ENCODE measurements at regions not wholly inside any gene's neighbourhood (a gene's known extent, or its start where the extent isn't known, plus 50 kb on each side); places are given as distances from the start of the nearest gene placed in this dataset.

DNA sequence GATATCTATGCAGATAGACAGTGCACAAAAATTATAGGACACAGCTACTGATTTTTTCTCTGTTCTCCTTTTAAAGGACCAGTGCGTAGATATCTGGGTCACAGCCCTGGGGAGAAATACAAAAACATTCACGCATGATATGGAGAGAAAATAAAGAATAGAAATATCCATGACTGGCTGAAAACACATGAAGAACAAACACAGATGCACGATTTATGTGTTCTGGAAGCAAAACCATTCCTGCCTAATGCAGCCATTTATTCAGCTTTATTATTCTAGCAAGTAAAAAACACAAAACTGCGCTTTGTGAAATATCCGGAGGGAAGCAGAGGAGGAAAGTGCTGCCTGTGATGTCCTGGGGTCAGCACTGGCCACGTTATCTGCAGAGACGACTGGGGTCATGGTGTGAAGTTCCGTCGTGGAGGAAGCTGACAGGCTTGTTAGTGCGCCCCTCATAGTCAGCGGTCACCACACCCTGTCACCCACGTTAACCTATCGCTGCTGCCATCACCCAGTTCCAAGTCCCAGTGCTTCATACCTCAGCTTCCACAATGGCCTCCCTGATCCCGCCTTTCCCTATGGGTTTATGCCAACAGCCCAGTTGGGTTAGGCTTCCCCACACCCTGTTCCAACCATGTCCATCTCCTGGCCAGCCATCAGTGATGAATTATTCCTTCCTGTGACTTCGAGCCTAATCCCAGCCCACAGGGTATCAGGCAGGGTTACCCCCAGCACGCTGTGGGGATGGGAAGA, 86.6 kb upstream of the RPS6KA2 start:
- TF ChIP-seq, protein P1, sequence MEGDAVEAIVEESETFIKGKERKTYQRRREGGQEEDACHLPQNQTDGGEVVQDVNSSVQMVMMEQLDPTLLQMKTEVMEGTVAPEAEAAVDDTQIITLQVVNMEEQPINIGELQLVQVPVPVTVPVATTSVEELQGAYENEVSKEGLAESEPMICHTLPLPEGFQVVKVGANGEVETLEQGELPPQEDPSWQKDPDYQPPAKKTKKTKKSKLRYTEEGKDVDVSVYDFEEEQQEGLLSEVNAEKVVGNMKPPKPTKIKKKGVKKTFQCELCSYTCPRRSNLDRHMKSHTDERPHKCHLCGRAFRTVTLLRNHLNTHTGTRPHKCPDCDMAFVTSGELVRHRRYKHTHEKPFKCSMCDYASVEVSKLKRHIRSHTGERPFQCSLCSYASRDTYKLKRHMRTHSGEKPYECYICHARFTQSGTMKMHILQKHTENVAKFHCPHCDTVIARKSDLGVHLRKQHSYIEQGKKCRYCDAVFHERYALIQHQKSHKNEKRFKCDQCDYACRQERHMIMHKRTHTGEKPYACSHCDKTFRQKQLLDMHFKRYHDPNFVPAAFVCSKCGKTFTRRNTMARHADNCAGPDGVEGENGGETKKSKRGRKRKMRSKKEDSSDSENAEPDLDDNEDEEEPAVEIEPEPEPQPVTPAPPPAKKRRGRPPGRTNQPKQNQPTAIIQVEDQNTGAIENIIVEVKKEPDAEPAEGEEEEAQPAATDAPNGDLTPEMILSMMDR (IDR thresholded peaks at IDR 0.05) = no peak
- no peaks in the 10 kb centered on the region for H3K36me3 ChIP-seq
- H3K9me3 ChIP-seq = peaks cover 0 to 13% of the 10 kb centered on the region in 2 donors
- H3K27ac ChIP-seq = no peak overlapping the region
- DNase-seq (ENCODE audit: low spot score) = no peak
- no peak overlapping the region for H3K4me3 ChIP-seq
- no peaks in the 10 kb centered on the region for H3K27me3 ChIP-seq
- peaks cover 0 to 6% of the 10 kb centered on the region in 2 donors for H3K4me1 ChIP-seq

DNA sequence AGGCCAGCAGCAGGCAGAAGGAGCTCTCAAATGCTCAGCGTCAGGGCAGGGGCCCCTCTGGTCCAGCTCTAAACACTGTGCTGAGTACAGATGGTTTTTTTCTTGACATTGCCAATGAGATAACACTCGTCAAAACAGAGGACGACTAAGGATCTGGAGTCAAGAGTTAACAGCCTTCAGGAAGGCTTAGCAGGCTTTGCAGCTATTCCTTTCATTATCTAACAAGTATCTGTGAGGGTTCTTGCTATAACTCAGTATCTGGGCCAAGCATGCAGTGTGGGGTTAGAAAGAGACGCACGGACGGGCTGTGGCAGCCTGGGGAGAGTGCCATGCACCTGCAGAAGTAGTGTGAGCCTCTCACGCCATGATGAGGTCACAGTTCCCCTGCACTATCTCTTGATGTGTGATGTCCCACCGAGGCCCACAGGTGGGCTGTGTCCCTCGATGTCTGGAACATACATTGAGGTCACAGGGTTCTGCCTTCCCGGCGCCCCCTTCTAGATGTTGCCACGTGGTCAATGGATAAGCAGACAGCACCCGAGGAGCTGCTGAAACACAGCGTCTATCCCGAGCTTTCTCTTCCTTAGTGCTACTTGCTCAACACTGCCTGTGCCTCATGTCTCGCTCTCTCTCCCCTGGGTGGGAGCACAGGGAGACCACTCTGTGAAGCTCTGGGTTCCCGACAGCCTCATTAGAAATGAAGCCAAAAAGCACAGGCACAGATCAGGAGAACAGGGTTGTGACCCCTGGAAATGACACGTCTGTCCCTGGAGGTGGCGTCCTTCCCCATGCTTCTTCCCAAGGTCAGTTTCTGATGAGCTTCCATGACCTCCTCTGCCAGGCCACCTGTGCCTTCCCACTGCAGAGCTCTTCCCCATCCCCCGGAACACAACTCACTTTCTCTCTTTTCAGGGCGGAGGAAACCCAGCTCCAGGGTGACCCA, 85.5 kb upstream of the RPS6KA2 start:
- no peaks in the 10 kb centered on the region for H3K36me3 ChIP-seq
- no peaks in the 10 kb centered on the region for H3K27me3 ChIP-seq
- no peak overlapping the region for H3K4me3 ChIP-seq
- DNase-seq (ENCODE audit: low spot score) = no peak
- TF ChIP-seq, protein P1 (IDR thresholded peaks at IDR 0.05) = no peak
- H3K9me3 ChIP-seq = peaks cover 0 to 13% of the 10 kb centered on the region in 2 donors
- H3K27ac ChIP-seq = no peak overlapping the region
- peaks cover 0 to 5% of the 10 kb centered on the region in 2 donors for H3K4me1 ChIP-seq

DNA sequence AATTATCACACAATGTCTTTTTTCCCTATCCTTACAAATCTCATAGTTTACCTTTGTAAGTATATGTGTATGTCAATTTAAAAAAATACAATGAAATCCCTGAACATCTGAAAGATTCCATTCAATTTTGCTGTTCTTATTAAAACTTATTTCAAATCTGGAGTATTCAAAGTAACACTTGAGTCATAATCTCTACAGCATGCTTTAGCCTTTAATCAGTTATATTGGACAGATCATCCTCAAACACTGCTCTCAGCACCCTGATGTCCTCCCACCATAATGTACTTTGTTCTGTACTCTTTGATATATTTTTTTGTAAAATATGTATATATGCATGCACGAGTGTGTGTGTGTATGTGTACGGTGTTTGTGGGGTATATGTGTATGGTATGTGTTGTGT, 83.0 kb upstream of the RPS6KA2 start:
- Histone ChIP-seq H3K9me3 (peaks cover 0 to 13% of the 10 kb centered on the region in 2 donors), H3K4me3 (no peak overlapping the region), H3K36me3 (no peaks in the 10 kb centered on the region), H3K27me3 (no peaks in the 10 kb centered on the region), H3K4me1 (no peaks in the 10 kb centered on the region), H3K27ac (no peak overlapping the region)
- DNase-seq (ENCODE audit: low spot score) = no peak
- TF ChIP-seq, protein P1 (IDR thresholded peaks at IDR 0.05) = no peak

DNA sequence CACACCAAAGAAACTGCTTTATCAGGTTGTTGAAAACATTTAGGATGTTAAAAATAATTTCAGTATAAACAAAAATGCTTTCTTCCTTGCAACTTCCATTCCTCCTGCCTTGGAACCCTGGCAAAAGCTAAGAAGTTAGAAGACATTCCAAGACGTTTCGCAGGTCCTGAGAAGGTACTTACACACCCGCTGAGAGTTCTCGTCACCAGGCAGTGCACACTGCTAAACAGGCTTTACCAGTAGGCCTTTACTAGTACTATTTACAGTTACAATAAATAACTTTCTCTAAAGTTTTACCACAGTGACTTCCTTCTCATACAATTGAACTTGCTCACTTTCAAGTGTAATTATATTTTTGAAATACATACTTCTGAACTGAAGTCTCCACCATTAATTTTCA, 81.4 kb upstream of the RPS6KA2 start:
- Histone ChIP-seq H3K9me3 (peaks cover 0 to 13% of the 10 kb centered on the region in 2 donors), H3K4me3 (no peak overlapping the region), H3K36me3 (no peaks in the 10 kb centered on the region), H3K27ac (no peak overlapping the region), H3K4me1 (no peaks in the 10 kb centered on the region), H3K27me3 (no peaks in the 10 kb centered on the region)
- DNase-seq (ENCODE audit: low spot score) = no peak
- TF ChIP-seq, protein P1 (IDR thresholded peaks at IDR 0.05) = no peak

DNA sequence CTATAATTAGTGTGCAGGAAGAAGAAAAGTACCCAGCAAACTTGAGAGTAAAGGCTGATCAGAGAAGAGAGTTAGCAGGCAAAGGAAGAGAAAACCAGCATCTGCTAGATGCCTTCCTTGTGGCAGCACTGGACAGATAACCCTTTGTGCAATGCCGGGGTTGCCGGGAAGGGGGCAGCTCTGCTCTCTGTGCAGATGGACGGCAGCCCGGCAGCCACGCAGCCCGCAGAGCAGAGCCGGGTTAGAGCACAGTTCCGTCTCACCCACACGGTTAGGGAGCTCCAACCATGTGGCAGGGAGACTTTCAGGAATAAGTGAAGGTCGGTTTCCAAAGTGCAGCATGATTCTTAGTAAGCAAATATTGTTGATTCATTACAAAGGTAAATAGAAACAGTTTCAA, 80.0 kb upstream of the RPS6KA2 start:
- Histone ChIP-seq H3K4me1 (no peaks in the 10 kb centered on the region), H3K27me3 (no peaks in the 10 kb centered on the region), H3K36me3 (no peaks in the 10 kb centered on the region), H3K9me3 (peaks cover 0 to 13% of the 10 kb centered on the region in 2 donors), H3K4me3 (no peak overlapping the region), H3K27ac (no peak overlapping the region)
- no peak for DNase-seq (ENCODE audit: low spot score)
- TF ChIP-seq, protein P1 (IDR thresholded peaks at IDR 0.05) = peak; percentile 49 to 68

Data from right atrium auricular region (tissue), 2 donors.